Colonic mucosa (tissue), 4 donors: ENCODE measurements at regions not wholly inside any gene's neighbourhood (a gene's known extent, or its start where the extent isn't known, plus 50 kb on each side); places are given as distances from the start of the nearest gene placed in this dataset.

Experiments used
- DNase-seq: peaks from one replicate; pipeline ENCODE4 v3.0.0-alpha.2; 2020
- H3K27ac ChIP-seq: fragments of 200-600 bp; one replicate; pipeline ENCODE4 v1.8.0; 2021
- H3K27me3 ChIP-seq: fragments of 200-600 bp; one replicate; pipeline ENCODE4 v1.8.0; 2021
- H3K36me3 ChIP-seq: fragments of 200-600 bp; one replicate; pipeline ENCODE4 v1.8.0; 2021
- H3K4me1 ChIP-seq: fragments of 200-600 bp; one replicate; pipeline ENCODE4 v1.8.0; 2021; ENCODE audit warnings: mild to moderate bottlenecking
- H3K4me3 ChIP-seq: fragments of 200-600 bp; one replicate; pipeline ENCODE4 v1.8.0; 2021
- H3K9ac ChIP-seq, 2 donors: one replicate each; pipeline ENCODE4 v1.7.0; 2013; ENCODE audit warnings: control low read depth in 2 of 2, low read depth in 2 of 2, low read length in 2 of 2
- H3K9me3 ChIP-seq: fragments of 200-600 bp; one replicate; pipeline ENCODE4 v1.8.0; 2021
- intact Hi-C: fragments of 100-400 bp; cut with DNase I; formaldehyde crosslinking; loops from one replicate; pipeline ENCODE4 v1.14.1; 2022
- TF ChIP-seq, protein P1 (sequence below): fragments of 200-600 bp; IDR thresholded peaks from one replicate; pipeline ENCODE4 v1.8.0; 2022; ENCODE audit warnings: antibody characterized with exemption, mild to moderate bottlenecking
- donor health status: healthy.
- donor health status: DM: no; HTN: no; CAD: no.
- donor health status: DM: no; HTN: no; CAD: no.

DNA sequence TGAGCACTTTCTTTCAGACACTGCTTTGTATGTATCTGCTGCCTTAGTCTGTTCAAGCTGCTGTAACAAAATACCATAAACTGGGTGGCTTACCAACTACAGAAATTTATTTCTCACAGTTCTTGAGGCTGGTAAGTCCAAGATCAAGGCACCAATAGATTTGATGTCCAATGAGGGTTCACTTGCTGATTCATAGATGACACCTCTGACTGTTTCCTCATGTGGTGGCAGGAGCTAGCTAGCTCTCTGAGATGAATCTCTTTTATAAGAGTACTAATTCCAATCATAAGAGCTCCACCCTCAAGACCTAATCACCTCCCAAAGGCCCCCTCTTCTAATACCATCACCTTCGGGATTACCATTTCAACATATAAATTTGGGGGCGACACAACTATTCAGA is 76.6 kb upstream of the ADO start:
- intact Hi-C loops = no loop called here
- TF ChIP-seq, protein P1, sequence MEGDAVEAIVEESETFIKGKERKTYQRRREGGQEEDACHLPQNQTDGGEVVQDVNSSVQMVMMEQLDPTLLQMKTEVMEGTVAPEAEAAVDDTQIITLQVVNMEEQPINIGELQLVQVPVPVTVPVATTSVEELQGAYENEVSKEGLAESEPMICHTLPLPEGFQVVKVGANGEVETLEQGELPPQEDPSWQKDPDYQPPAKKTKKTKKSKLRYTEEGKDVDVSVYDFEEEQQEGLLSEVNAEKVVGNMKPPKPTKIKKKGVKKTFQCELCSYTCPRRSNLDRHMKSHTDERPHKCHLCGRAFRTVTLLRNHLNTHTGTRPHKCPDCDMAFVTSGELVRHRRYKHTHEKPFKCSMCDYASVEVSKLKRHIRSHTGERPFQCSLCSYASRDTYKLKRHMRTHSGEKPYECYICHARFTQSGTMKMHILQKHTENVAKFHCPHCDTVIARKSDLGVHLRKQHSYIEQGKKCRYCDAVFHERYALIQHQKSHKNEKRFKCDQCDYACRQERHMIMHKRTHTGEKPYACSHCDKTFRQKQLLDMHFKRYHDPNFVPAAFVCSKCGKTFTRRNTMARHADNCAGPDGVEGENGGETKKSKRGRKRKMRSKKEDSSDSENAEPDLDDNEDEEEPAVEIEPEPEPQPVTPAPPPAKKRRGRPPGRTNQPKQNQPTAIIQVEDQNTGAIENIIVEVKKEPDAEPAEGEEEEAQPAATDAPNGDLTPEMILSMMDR = no peak
- Histone ChIP-seq H3K36me3 (no peaks in the 10 kb centered on the region), H3K27ac (no peak overlapping the region), H3K4me1 (no peaks in the 10 kb centered on the region), H3K4me3 (no peak overlapping the region), H3K9ac (no peak overlapping the region), H3K27me3 (no peaks in the 10 kb centered on the region), H3K9me3 (no peaks in the 10 kb centered on the region)
- DNase-seq = no peak

DNA sequence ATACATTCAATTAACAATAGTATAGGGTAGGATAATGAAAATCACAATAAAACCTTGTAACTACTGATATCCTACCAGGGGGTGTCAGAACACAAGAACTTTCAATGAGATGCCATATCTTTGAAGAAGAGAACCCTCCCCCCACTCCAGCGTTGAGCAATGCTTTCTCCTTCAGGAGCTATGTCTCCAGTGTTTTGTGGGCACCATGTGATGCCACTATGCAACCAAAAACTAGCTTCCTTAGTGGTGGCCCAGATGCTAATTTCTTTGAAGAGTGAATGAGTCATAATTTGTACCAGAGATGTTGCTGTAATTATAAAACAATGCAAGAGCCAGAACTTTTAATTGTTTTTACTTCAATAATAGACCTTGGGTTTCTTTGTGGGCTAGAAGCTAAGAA is 76.0 kb upstream of the ADO start:
- H3K36me3 ChIP-seq = no peaks in the 10 kb centered on the region
- no peak overlapping the region for H3K27ac ChIP-seq
- no peak overlapping the region for H3K4me3 ChIP-seq
- no peaks in the 10 kb centered on the region for H3K9me3 ChIP-seq
- intact Hi-C loops = no loop called here
- H3K9ac ChIP-seq = no peak overlapping the region
- no peaks in the 10 kb centered on the region for H3K4me1 ChIP-seq
- no peaks in the 10 kb centered on the region for H3K27me3 ChIP-seq
- TF ChIP-seq, protein P1 = no peak
- no peak for DNase-seq

DNA sequence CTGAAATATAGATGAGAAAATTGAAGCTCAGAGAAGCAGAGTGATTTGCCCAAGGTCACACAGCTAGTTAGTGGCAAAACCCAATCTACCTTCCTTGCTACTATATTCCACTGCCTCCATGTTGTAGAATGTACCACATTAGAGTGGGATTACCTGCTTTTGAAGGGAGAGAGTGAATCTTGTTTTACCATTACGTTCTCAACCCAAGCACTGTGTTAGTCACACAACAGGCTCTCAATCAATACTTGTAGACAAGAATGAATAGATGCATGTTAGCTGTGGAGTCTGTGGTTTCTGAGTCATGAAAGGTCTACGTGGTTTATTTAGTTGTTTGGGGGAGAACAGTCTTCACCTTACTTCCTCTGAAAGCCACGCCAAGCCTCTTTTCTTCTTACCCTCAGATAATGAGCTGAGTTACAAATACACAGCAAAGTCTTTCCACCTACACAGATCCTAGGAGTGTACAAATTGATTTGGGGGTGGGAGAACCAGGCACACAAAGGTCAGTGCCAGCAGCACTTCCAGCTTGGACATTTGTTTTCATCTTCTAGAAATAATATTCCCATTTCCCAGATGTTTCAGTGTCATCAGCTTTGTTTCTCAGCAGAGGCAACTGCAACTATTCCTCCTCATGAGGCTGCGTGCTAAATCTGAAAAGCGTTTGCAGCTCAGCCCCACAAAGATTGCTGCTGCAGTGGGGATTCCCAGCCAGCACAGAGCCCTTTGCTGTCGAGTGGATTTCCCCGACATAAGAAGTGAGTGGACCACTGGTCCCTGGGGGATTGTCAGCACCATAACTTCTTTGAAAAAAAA is 71.5 kb upstream of the ADO start:
- Histone ChIP-seq H3K4me1 (no peaks in the 10 kb centered on the region), H3K4me3 (no peak overlapping the region), H3K27ac (no peak overlapping the region), H3K9ac (no peak overlapping the region), H3K9me3 (no peaks in the 10 kb centered on the region), H3K36me3 (no peaks in the 10 kb centered on the region), H3K27me3 (no peaks in the 10 kb centered on the region)
- intact Hi-C loops = no loop called here
- DNase-seq = no peak
- TF ChIP-seq, protein P1 = no peak

DNA sequence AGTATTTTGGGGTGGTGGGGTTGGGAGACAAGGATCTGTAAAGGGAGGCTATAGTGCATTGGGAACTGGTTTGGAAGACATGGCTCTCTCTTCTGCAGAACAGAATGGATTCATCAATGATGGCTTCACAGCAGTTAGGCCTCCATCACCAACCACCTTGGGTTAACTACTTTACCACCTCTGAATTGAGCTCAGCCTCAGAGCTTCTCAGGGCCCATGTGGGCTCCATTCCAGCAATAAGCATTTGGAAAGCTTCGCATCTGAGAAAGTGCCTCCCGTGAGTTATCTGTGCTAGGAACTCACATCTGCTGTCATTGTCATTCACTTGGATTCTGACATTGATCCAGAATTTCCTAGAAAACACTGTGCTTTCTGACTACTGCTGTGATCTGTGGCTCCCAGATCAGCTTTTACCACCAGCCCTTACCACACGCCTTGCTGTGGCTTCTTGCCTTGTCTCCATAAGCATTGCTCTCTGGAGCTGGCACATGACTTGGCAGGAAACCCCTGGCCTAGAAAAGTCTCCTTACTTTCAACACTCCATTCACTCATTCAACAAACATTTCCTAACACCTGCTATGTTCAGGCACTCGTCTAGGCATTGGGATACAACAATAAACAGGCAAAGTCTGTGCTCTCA is 70.7 kb upstream of the ADO start:
- TF ChIP-seq, protein P1 = no peak
- no peak for DNase-seq
- H3K9me3 ChIP-seq = no peaks in the 10 kb centered on the region
- H3K36me3 ChIP-seq = no peaks in the 10 kb centered on the region
- intact Hi-C loops = no loop called here
- H3K27ac ChIP-seq = no peak overlapping the region
- no peaks in the 10 kb centered on the region for H3K27me3 ChIP-seq
- H3K4me1 ChIP-seq = no peaks in the 10 kb centered on the region
- no peak overlapping the region for H3K4me3 ChIP-seq
- H3K9ac ChIP-seq = no peak overlapping the region

DNA sequence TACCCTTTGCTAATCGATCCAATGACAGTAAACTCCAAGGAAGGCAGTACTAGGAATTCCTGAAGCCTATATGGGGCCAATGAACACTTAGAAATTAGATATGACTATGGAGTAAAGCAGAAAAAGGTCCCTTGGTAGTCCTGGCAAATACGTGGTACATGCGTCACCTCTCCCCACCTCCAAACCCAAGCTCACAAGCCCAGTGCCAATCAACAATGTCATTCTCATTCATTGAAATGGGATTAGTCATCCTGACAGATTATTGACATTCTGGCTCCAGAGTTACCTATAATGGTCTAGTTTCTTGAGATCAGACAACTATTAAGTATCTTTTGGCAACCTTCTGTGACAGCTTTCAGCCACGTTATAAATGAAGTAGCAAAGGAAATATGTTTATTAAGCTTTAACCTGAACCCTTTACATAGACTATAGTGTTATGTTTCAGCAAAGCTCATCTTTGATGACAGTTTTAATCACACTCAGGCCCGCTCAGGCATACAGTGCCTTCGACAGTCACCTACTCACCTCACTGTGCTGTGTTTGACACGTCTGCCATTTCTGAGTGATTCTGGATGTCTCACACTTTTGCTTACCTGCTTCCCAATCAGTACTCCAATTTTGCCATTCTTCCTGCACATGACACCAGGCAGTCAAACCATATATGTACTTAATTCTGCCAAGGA is 69.6 kb upstream of the ADO start:
- intact Hi-C loops = no loop called here
- Histone ChIP-seq H3K27me3 (no peaks in the 10 kb centered on the region), H3K4me3 (no peak overlapping the region), H3K36me3 (no peaks in the 10 kb centered on the region), H3K9me3 (no peaks in the 10 kb centered on the region), H3K9ac (no peak overlapping the region), H3K27ac (no peak overlapping the region), H3K4me1 (no peaks in the 10 kb centered on the region)
- TF ChIP-seq, protein P1 = no peak
- DNase-seq = no peak
